Glomerular visceral epithelial cell (primary cell): ENCODE measurements at regions not wholly inside any gene's neighbourhood (a gene's known extent, or its start where the extent isn't known, plus 50 kb on each side); places are given as distances from the start of the nearest gene placed in this dataset.
A peak's percentile ranks its signal among the peaks of the same experiment; 100 is the strongest.
"Not testable (repeated sequence)": the region's sequence is repeated elsewhere in the genome, so short reads cannot be mapped to it uniquely, and the experiment has no call there.

ENCODE experiments used
- DNase-seq: peaks from one replicate; pipeline ENCODE4 v3.0.0-alpha.2; 2016; ENCODE audit errors: extremely low spot score

GRCh38 chr13:70792121-70792520 lies 683.9 kb upstream of the KLHL1 start:
- no peak for DNase-seq

- no peak for DNase-seq
These were observed 681.5 kb upstream of the KLHL1 start for GRCh38 chr13:70789751-70790150.

GRCh38 chr13:70788074-70788473 lies 679.8 kb upstream of the KLHL1 start:
- no peak for DNase-seq

GRCh38 chr13:70784207-70784989 lies 676.1 kb upstream of the KLHL1 start:
- no peak for DNase-seq

GRCh38 chr13:70769817-70770216 lies 661.6 kb upstream of the KLHL1 start:
- DNase-seq: no peak

GRCh38 chr13:70758932-70759331 lies 650.7 kb upstream of the KLHL1 start:
- DNase-seq: no peak

- no peak for DNase-seq
These were observed 647.8 kb upstream of the KLHL1 start for GRCh38 chr13:70756088-70756487.

- no peak for DNase-seq
These were observed 647.2 kb upstream of the KLHL1 start for GRCh38 chr13:70755456-70755855.

GRCh38 chr13:70747262-70747661 lies 639.0 kb upstream of the KLHL1 start:
- no peak for DNase-seq

- not testable (repeated sequence) for DNase-seq
These were observed 638.2 kb upstream of the KLHL1 start for GRCh38 chr13:70746469-70746868.

GRCh38 chr13:70736622-70737317 lies 628.5 kb upstream of the KLHL1 start:
- no peak for DNase-seq

- DNase-seq: no peak
These were observed 624.4 kb upstream of the KLHL1 start for GRCh38 chr13:70732611-70733010.

GRCh38 chr13:70729369-70729768 lies 621.1 kb upstream of the KLHL1 start:
- DNase-seq: no peak

GRCh38 chr13:70723732-70724131 lies 615.5 kb upstream of the KLHL1 start:
- peak; percentile 2 for DNase-seq

- DNase-seq: no peak
These were observed 612.1 kb upstream of the KLHL1 start for GRCh38 chr13:70720386-70720785.

GRCh38 chr13:70714993-70715392 lies 606.7 kb upstream of the KLHL1 start:
- DNase-seq: no peak

GRCh38 chr13:70708775-70709174 lies 600.5 kb upstream of the KLHL1 start:
- no peak for DNase-seq

GRCh38 chr13:70703755-70704154 lies 595.5 kb upstream of the KLHL1 start:
- DNase-seq: peak; percentile 34

GRCh38 chr13:70694996-70695715 lies 586.9 kb upstream of the KLHL1 start:
- DNase-seq: no peak

GRCh38 chr13:70668983-70669382 lies 560.7 kb upstream of the KLHL1 start:
- DNase-seq: no peak

GRCh38 chr13:70668293-70668692 lies 560.0 kb upstream of the KLHL1 start:
- DNase-seq: peak; percentile 54

- DNase-seq: no peak
These were observed 558.8 kb upstream of the KLHL1 start for GRCh38 chr13:70666883-70667556.
